HCT116 (cell line): ENCODE measurements at regions not wholly inside any gene's neighbourhood (a gene's known extent, or its start where the extent isn't known, plus 50 kb on each side); places are given as distances from the start of the nearest gene placed in this dataset.

ENCODE experiments used
- ATAC-seq: fragments of 200-7000 bp; cut with Tn5 transposase; 2 replicates; pipeline ENCODE4 v1.9.1; 2020; ENCODE audit warnings: mild to moderate bottlenecking, moderate library complexity
- BruUV-seq: library from RNA; stranded (reverse); fragments of 400-500 nt; replicated peaks from 2 replicates; lab custom pipeline; 2021; lab: Mats Ljungman, UMichigan
- CTCF ChIA-PET: fragments of 300-600 bp; sonication (Branson Sonifier 250); formaldehyde crosslinking; loops from one replicate; lab custom pipeline; 2021; ENCODE audit warnings: antibody characterized with exemption; lab: Charles Lee
- POLR2A ChIA-PET: fragments of 300-600, 350-600 bp; sonication (Branson Sonifier 250); formaldehyde crosslinking; loops from one replicate; lab custom pipeline; 2021; ENCODE audit warnings: antibody characterized with exemption; lab: Charles Lee
- RAD21 ChIA-PET, 2 experiments: fragments of 300-600 bp; sonication (Branson Sonifier 250); formaldehyde crosslinking; loops; one replicate each; lab custom pipeline; 2023; ENCODE audit warnings: low total read pairs in 2 of 2; ENCODE audit not compliant: uncharacterized antibody in 2 of 2, unreplicated experiment in 2 of 2, low non-redundant PET in 1 of 2; lab: Charles Lee
- DNase-seq: peaks from one replicate; pipeline ENCODE4 v3.0.0-alpha.2; 2010; ENCODE audit warnings: low read depth, low spot score
- H2AFZ ChIP-seq: fragments of 200-600 bp; shearing (Covaris generic), sonication (generic); 2 replicates; pipeline ENCODE4 v1.6.1; 2017; ENCODE audit warnings: low read depth, mixed run types, mixed read lengths, antibody characterized with exemption, low read length; ENCODE audit not compliant: poor library complexity, severe bottlenecking
- H3K27ac ChIP-seq: 2 replicates; pipeline ENCODE4 v1.5.1; 2012; ENCODE audit warnings: low read depth, low read length
- H3K27me3 ChIP-seq: fragments of 200-600 bp; sonication (generic); 2 replicates; pipeline ENCODE4 v1.6.1; 2016; ENCODE audit warnings: mixed run types, low read length, mixed read lengths; ENCODE audit not compliant: insufficient read depth
- H3K36me3 ChIP-seq, 2 experiments: fragments of 200-500 bp in 1 of 2; fragments of 200-600 bp in 1 of 2; sonication (Bioruptor generic) in 1 of 2; sonication (generic) in 1 of 2; 2 replicates each; pipeline versions ENCODE4 v1.5.1 to v1.6.1; 2014 to 2016; ENCODE audit warnings: low read length in 2 of 2, inconsistent platforms in 1 of 2, mixed read lengths in 1 of 2, mixed run types in 1 of 2; ENCODE audit not compliant: insufficient read depth in 2 of 2, control insufficient read depth in 1 of 2
- H3K4me1 ChIP-seq, 2 experiments: fragments of 200-600 bp in 1 of 2; sonication (generic) in 1 of 2; 2 replicates each; pipeline versions ENCODE4 v1.5.1 to v1.6.1; 2012 to 2017; ENCODE audit warnings: low read length in 2 of 2, inconsistent platforms in 1 of 2, mild to moderate bottlenecking in 1 of 2, mixed read lengths in 1 of 2, mixed run types in 1 of 2, moderate library complexity in 1 of 2; ENCODE audit not compliant: insufficient read depth in 2 of 2, control insufficient read depth in 1 of 2
- H3K4me2 ChIP-seq: fragments of 200-600 bp; sonication (generic); 2 replicates; pipeline ENCODE4 v1.6.1; 2017; ENCODE audit warnings: mixed run types, low read length, mixed read lengths
- H3K4me3 ChIP-seq, 2 experiments: fragments of 200-600 bp in 1 of 2; sonication (generic) in 1 of 2; replicated peaks in 1 of 2; 2 replicates each; pipeline ENCODE4 v1.5.1; 2011 to 2016; ENCODE audit warnings: low read length in 2 of 2, control low read depth in 1 of 2, low read depth in 1 of 2, mild to moderate bottlenecking in 1 of 2, mixed read lengths in 1 of 2, mixed run types in 1 of 2
- H3K79me2 ChIP-seq: fragments of 200-600 bp; sonication (generic); 2 replicates; pipeline ENCODE4 v1.6.1; 2017; ENCODE audit warnings: mild to moderate bottlenecking, mixed run types, low read length, moderate library complexity, mixed read lengths; ENCODE audit not compliant: insufficient read depth
- H3K9ac ChIP-seq: fragments of 200-600 bp; sonication (generic); 2 replicates; pipeline ENCODE4 v1.6.1; 2016; ENCODE audit warnings: low read length, mixed read lengths
- H3K9me2 ChIP-seq: fragments of 200-600 bp; sonication (generic), shearing (Covaris generic); 2 replicates; pipeline ENCODE4 v1.6.1; 2017; ENCODE audit warnings: mixed run types, mild to moderate bottlenecking, moderate library complexity; ENCODE audit not compliant: insufficient read depth
- H3K9me3 ChIP-seq, 2 experiments: fragments of 200-500 bp in 1 of 2; fragments of 200-600 bp in 1 of 2; sonication (Bioruptor generic) in 1 of 2; sonication (generic) in 1 of 2; 2 replicates each; pipeline ENCODE4 v1.6.1; 2014 to 2017; ENCODE audit warnings: low read length in 2 of 2, mixed read lengths in 2 of 2, inconsistent platforms in 1 of 2, low read depth in 1 of 2, mild to moderate bottlenecking in 1 of 2, mixed run types in 1 of 2, moderate library complexity in 1 of 2; ENCODE audit not compliant: control insufficient read depth in 1 of 2, insufficient read depth in 1 of 2
- H4K20me1 ChIP-seq: fragments of 200-600 bp; sonication (generic), shearing (Covaris generic); 2 replicates; pipeline ENCODE4 v1.6.1; 2017; ENCODE audit warnings: mixed run types, mild to moderate bottlenecking, moderate library complexity; ENCODE audit not compliant: insufficient read depth
- EGR1 ChIP-seq: IDR thresholded peaks from 2 replicates; pipeline ENCODE4 v1.6.1; 2012; ENCODE audit warnings: low read depth
- EZH2 ChIP-seq: fragments of 200-600 bp; sonication (generic); IDR thresholded peaks from 2 replicates; pipeline ENCODE4 v1.6.1; 2017; ENCODE audit warnings: antibody characterized with exemption, mixed run types
- REST ChIP-seq: IDR thresholded peaks from 2 replicates; pipeline ENCODE4 v1.6.1; 2012; ENCODE audit warnings: low read depth
- SIN3A ChIP-seq: IDR thresholded peaks from 2 replicates; pipeline ENCODE4 v1.6.1; 2012; ENCODE audit warnings: low read depth
- YY1 ChIP-seq: IDR thresholded peaks from 2 replicates; pipeline ENCODE4 v1.6.1; 2011; ENCODE audit warnings: low read length, low read depth, moderate library complexity, mild to moderate bottlenecking; ENCODE audit not compliant: insufficient replicate concordance; ENCODE audit errors: extremely low read depth
- intact Hi-C: fragments of 100-400 bp; cut with micrococcal nuclease; formaldehyde crosslinking; loops from 2 replicates; pipeline ENCODE4 v1.10.0; 2022
- TF ChIP-seq, protein P1 (sequence below), 3 experiments: fragments of 200-600 bp in 1 of 3; sonication (generic) in 1 of 3; IDR thresholded peaks in 2 of 3; conservative IDR thresholded peaks in 1 of 3; 2 replicates each; pipeline ENCODE4 v1.5.1; 2012 to 2017; ENCODE audit warnings: low read depth in 2 of 3, low read length in 2 of 3, antibody characterized with exemption in 1 of 3, borderline replicate concordance in 1 of 3, control low read depth in 1 of 3, mild to moderate bottlenecking in 1 of 3, mixed read lengths in 1 of 3, mixed run types in 1 of 3, moderate library complexity in 1 of 3; ENCODE audit not compliant: insufficient read depth in 1 of 3

DNA sequence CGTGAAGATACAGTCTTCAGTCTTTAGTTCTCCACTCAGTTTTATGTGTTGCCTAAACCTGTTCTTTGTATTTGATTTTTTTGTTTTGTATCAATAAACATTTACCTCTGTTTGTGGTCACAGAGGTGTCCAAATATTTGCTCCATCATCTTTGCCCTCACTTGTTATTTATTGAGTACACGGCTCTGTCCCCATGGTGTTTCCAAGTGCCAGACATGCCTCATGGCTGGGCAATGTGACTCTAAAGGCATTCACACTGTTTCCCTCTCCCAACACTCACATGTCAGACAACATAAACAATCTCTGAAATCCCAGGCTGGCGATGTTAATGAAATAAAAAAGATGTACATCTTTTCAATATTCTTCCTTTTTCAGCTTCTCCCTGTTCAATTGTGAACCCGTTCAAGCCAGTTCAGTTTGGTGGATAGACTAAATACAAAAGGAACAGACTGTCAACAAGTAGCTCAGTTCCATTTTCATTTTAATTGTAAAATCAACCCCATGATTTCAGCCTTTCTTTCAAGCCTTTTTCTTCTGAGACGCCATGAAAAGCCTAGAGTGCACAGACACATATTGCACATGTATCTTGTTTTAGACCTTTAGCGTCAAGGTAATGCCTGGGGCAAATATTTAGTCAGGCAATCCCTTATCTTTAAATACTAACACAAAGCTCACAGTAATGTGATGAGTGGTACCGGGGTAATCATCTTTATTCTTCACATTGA, 680.7 kb downstream of the GALC start:
- Histone ChIP-seq H4K20me1 (no peaks in the 10 kb centered on the region), H3K36me3 (no peaks in the 10 kb centered on the region), H3K4me3 (no peak overlapping the region), H3K9me2 (no peaks in the 10 kb centered on the region), H3K9me3 (peaks cover 9 to 19% of the 10 kb centered on the region in 2 experiments; a peak in 2 of 4 replicates), H3K27ac (no peak overlapping the region), H3K27me3 (no peaks in the 10 kb centered on the region), H3K79me2 (no peaks in the 10 kb centered on the region), H3K4me1 (no peaks in the 10 kb centered on the region), H2AFZ (no peak overlapping the region), H3K4me2 (no peak overlapping the region), H3K9ac (no peak overlapping the region)
- ATAC-seq (no peak), DNase-seq (no peak)
- TF ChIP-seq REST (no peak), SIN3A (no peak), EZH2 (no peak), EGR1 (no peak), YY1 (no peak)
- TF ChIP-seq, protein P1, sequence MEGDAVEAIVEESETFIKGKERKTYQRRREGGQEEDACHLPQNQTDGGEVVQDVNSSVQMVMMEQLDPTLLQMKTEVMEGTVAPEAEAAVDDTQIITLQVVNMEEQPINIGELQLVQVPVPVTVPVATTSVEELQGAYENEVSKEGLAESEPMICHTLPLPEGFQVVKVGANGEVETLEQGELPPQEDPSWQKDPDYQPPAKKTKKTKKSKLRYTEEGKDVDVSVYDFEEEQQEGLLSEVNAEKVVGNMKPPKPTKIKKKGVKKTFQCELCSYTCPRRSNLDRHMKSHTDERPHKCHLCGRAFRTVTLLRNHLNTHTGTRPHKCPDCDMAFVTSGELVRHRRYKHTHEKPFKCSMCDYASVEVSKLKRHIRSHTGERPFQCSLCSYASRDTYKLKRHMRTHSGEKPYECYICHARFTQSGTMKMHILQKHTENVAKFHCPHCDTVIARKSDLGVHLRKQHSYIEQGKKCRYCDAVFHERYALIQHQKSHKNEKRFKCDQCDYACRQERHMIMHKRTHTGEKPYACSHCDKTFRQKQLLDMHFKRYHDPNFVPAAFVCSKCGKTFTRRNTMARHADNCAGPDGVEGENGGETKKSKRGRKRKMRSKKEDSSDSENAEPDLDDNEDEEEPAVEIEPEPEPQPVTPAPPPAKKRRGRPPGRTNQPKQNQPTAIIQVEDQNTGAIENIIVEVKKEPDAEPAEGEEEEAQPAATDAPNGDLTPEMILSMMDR (IDR thresholded peaks at IDR 0.05 in 2 of 3, conservative IDR thresholded peaks at IDR 0.05 in 1 of 3; ENCODE audit: borderline replicate concordance in 1 of 3, insufficient read depth in 1 of 3, low read depth in 2 of 3, low read length in 2 of 3), result no peak
- ChIA-PET POLR2A (no interaction called here), RAD21 (no interaction called here), CTCF (no interaction called here)
- no TSS peak for BruUV-seq
- intact Hi-C loops, result no loop called here
